Lower leg skin (tissue), 4 donors: ENCODE measurements at regions not wholly inside any gene's neighbourhood (a gene's known extent, or its start where the extent isn't known, plus 50 kb on each side); places are given as distances from the start of the nearest gene placed in this dataset.

ENCODE experiments used
- DNase-seq, 2 donors: peaks; one replicate each; pipeline ENCODE4 v3.0.0-alpha.2; 2019; ENCODE audit warnings: low spot score in 2 of 2
- H3K4me3 ChIP-seq: fragments of 200-600 bp; sonication (generic); 2 replicates; pipeline ENCODE4 v1.5.1; 2017; ENCODE audit warnings: mild to moderate bottlenecking, low read depth; ENCODE audit not compliant: poor library complexity, severe bottlenecking
- POLR2A ChIP-seq, 2 donors: fragments of 450-650 bp; IDR thresholded peaks; one replicate each; pipeline ENCODE4 v1.6.1; 2016 to 2017; ENCODE audit warnings: antibody characterized with exemption in 2 of 2, mild to moderate bottlenecking in 1 of 2, moderate library complexity in 1 of 2
- whole genome bisulfite sequencing, 2 donors: methylation state at CpG; one replicate each; pipeline ENCODE4 v1.1.5; 2018; 5-methylcytosine and 5-hydroxymethylcytosine counted together
- intact Hi-C: fragments of 100-400 bp; cut with DNase I; formaldehyde crosslinking; loops from one replicate; pipeline ENCODE4 v1.15.0; 2023; ENCODE audit warnings: low total_unique reads
- TF ChIP-seq, protein P1 (sequence below), 3 donors: fragments of 450-650 bp; IDR thresholded peaks; one replicate each; pipeline ENCODE4 v1.5.1; 2016; ENCODE audit warnings: antibody characterized with exemption in 3 of 3, mild to moderate bottlenecking in 3 of 3, moderate library complexity in 2 of 3

DNA sequence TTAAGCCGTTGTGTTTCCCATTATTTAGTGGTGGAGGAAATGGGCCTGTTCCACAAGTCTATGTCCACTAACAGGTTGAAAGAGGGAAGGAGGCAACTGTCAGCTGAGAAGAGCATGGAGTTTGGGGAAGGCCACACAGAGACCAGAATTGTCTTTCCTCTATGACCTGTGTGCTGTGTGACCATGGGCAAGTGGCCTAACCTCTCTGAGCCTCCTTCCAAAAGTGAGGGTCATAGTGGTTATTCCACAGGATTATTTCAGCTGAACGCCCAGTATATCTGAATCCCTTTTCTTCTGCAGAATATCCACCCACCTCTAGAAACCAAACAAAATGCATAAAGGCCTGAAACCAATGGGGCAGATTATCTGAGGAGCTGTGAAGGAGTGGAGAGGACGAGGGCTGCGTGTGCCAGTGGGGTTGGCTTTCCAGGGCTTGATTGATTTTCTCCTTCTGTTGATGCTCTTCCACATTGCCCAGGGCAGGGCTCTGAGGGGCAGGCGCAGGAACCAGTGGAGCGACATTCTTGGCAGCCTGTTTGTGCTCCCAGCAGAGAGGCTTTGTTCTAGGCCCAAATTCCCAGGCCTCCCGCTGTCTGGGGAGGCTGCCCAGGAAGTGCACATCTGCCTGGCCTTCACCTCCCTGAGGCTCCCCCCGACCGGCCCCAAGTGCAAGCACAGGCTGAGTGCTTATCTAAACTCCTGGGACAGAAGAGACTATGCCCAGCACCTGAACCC, 452.7 kb downstream of the BCL11B start:
- intact Hi-C loops, result no loop called here
- TF ChIP-seq POLR2A (IDR thresholded peaks at IDR 0.05), result no peak
- TF ChIP-seq, protein P1, sequence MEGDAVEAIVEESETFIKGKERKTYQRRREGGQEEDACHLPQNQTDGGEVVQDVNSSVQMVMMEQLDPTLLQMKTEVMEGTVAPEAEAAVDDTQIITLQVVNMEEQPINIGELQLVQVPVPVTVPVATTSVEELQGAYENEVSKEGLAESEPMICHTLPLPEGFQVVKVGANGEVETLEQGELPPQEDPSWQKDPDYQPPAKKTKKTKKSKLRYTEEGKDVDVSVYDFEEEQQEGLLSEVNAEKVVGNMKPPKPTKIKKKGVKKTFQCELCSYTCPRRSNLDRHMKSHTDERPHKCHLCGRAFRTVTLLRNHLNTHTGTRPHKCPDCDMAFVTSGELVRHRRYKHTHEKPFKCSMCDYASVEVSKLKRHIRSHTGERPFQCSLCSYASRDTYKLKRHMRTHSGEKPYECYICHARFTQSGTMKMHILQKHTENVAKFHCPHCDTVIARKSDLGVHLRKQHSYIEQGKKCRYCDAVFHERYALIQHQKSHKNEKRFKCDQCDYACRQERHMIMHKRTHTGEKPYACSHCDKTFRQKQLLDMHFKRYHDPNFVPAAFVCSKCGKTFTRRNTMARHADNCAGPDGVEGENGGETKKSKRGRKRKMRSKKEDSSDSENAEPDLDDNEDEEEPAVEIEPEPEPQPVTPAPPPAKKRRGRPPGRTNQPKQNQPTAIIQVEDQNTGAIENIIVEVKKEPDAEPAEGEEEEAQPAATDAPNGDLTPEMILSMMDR (IDR thresholded peaks at IDR 0.05), result no peak

DNA sequence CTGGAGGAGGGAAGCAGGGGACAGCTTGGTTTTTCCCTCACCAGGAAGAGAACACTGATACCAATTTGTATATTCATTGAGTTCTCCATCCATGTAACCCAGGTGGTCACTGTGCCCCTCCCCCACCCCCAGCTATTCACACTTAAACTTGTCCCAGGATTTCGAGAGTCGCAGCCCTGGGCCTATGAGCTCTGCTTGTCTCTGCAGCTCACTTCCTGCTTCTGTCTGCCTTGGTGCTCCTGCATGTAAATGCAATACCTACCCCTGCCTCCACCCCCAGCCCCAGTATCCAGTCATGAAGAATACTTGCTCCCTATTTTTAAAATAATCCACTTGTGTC, 452.2 kb downstream of the BCL11B start:
- no peak overlapping the region for H3K4me3 ChIP-seq
- TF ChIP-seq, protein P1 (IDR thresholded peaks at IDR 0.05), result no peak
- TF ChIP-seq POLR2A (IDR thresholded peaks at IDR 0.05), result no peak
- 47 to 56% methylated on average over 2 of the region's 2 CpGs for WGBS, 2 donors
- no peak for DNase-seq
- intact Hi-C loops, result no loop called here

More for the DNA sequence above, 452.7 kb downstream of the BCL11B start:
- peak in 1 of 2 donors; percentile 25 for DNase-seq
- WGBS, 2 donors, result 40 to 42% methylated on average over 8 to 9 of the region's 9 CpGs
- H3K4me3 ChIP-seq, result no peak overlapping the region

DNA sequence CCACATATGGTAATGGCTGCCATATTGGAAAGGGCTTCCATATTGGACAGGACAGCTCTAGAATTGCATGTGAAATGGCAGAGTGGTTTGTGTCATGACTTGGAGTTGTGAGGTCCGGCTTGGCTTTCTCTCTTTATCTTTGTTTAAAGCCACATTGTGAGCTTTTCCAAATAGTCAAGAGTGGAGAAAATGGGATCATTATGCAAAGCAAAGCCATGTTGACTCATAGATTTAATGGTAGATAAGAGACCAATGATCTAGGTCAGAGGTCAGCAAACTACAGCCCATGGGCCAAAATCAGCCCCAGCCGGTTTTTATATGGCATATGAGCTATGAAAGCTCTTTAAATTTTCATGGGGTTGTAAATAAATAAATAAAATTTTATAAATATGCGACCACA, 449.1 kb downstream of the BCL11B start:
- TF ChIP-seq, protein P1 (IDR thresholded peaks at IDR 0.05), result no peak
- TF ChIP-seq POLR2A (IDR thresholded peaks at IDR 0.05), result no peak
- DNase-seq, result no peak
- 75 to 83% methylated on average over 3 of the region's 3 CpGs for WGBS, 2 donors
- no peak overlapping the region for H3K4me3 ChIP-seq
- intact Hi-C loops, result no loop called here

DNA sequence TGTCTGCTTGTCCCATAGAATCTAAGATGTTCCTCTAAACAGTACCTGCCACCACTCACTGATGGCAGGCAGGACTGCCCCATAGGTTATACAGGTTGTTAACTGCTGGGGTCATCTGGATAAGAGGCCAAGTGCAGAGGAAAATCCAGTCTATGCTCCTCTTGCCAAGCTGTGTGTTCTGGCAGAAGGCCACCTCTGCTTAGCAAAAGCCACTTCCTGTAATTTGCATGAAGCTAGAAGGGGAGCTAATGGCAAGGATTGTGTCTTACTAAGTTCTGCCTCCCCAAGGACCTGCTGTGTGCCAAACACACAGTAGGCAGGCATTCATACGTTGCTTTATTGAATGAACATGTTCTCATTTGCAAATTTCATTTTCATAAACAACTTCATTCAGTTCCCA, 445.4 kb downstream of the BCL11B start:
- no peak overlapping the region for H3K4me3 ChIP-seq
- WGBS, 2 donors, result 22 to 40% methylated on average over 1 of the region's 1 CpG
- intact Hi-C loops, result no loop called here
- TF ChIP-seq, protein P1 (IDR thresholded peaks at IDR 0.05), result no peak
- TF ChIP-seq POLR2A (IDR thresholded peaks at IDR 0.05), result no peak
- DNase-seq, result no peak

DNA sequence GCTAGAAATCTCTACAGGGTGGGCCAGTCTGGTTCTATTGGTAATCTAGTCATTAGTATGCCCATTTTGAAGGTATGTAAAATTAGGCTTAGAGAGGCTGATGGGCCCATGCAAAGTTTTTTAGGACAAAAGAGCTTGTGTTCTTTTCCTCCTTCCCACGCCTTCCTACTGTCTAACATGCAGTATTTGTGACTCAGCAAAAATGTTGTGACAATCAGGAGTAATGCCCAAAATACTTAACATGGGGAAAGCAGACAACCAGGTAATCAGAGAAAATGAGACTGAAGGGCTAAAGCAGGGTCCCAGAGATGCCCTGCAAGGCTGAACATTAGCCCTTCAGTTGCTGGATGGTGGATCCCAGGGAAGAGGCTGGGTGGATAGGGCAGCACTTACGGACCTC, 437.9 kb downstream of the BCL11B start:
- no peak for TF ChIP-seq POLR2A (IDR thresholded peaks at IDR 0.05)
- TF ChIP-seq, protein P1 (IDR thresholded peaks at IDR 0.05), result no peak
- H3K4me3 ChIP-seq, result no peak overlapping the region
- DNase-seq, result no peak
- WGBS, 2 donors, result 73 to 87% methylated on average over 2 of the region's 2 CpGs
- intact Hi-C loops, result no loop called here
